HL-60/S4 treated with retinoic acid at 250 ng/mL for 4 days and 3 days (cell line): ENCODE measurements at regions not wholly inside any gene's neighbourhood (a gene's known extent, or its start where the extent isn't known, plus 50 kb on each side); places are given as distances from the start of the nearest gene placed in this dataset.

ENCODE experiments used
- in situ Hi-C: fragments of 300-500 bp; cut with MboI; formaldehyde crosslinking; loops from 2 replicates; pipeline ENCODE4 v1.7.0; 2022; ENCODE audit warnings: low sequenced_read_pairs

DNA sequence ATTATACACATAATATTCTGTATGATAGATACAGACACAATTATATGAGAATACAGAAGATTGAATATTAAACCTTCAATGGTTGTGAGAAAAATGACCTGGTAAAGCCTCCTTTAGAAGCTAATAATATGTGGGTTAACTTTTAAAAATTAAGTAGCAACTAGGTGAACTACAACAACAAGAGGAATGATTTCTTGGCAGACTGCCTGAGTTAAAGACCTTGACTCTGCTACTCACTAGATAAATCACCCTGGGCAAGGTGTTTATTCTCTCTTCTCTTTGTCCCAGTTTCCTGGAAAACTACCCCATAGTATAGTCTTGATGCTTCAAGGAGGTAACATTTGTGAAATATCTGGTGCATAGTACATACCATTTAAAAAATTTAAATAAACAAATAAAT, 519.6 kb upstream of the TENM4 start:
- in situ Hi-C loops: no loop called here

DNA sequence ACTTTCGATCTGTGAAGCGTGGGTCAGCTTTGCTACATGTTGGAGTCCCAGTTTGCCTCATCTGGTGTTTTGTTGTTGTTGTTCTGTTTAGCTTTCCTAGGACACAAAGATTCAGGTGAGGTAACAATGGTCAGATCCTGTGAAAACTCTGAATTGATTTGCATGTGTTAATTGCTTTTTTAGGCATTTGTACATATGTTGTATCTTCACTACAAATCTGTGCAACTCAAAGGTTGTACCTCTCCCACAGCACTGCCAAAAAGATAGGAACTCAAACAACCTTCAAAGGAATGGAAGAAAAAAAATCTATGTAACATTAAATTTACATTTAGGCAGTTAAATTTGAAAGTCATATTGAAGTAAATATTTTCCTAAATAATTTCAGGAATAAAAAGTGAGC, 518.5 kb upstream of the TENM4 start:
- in situ Hi-C loops: no loop called here

DNA sequence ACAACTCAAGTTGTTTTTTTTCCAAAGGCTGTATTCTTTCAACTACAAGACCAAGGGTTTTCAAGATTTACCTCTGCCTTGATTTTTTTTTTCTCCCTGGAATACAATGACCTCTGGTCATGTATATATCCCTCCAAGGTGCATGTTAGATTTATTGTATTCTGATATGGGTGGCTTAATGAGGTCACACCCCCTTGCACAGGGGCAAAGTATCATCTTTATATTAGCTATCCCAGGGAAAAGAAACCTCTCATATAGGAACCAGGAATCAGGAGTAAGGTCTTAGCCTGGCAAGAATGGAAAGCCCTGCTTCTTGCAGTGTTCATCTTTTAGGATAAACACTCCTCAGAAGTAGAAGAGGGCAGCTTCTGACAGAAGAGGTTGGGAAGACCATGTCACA, 516.9 kb upstream of the TENM4 start:
- in situ Hi-C loops: no loop called here

DNA sequence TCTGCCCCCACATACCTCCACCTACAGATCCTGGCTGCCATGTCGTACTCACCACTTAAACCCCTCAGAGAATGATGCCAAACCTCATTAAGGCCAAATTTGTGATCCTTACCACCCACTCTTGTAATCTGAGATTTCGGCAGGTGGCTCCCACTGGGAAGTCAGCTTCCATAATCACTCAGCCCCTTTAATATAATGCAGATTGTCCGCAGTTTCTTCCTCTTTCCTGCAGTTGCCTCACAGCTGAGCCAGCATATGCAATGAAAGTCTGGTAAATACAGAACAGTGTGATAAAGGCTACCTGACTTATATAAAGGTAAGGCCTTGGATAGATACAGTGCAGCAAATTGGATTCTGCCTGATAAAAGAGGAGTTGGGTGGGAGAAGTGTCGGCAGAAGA, 515.2 kb upstream of the TENM4 start:
- in situ Hi-C loops: no loop called here

DNA sequence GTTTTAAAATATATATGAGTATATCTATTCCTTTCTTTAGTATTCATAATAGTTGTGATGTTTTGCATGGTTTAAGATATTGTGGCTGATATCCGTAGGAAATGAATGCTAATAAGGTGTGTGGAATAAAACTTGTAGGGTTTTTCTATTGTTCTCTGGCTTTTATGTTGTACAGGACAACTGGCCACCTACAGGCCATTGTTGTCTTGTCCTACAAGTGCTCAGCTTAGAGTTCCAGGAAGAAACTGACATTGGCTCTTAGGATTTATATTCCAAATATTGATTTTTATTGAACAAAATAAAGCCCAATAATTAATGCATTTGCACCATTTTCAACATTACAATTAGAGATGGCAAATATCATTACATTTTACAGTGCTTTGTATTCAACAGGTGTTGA, 512.8 kb upstream of the TENM4 start:
- in situ Hi-C loops: no loop called here

DNA sequence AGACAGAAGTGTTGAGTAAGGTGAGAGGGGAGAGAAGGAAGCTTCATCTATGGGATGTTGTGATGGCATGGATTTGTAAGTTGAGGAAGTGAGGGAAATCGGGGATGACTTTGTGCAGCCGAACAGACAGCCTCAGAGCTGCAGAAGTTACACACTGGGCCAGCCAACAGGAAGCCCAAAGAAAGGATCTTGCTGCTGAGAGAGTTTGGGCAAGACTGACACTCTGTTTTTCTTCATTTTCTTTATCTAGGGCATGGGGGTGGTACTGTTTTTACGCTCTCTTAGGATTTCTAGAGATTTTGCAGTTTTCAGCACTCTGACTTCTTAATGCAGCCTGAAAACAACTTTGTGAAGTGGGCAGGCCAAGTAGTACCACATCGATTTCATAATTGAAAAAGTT, 509.9 kb upstream of the TENM4 start:
- in situ Hi-C loops: no loop called here

DNA sequence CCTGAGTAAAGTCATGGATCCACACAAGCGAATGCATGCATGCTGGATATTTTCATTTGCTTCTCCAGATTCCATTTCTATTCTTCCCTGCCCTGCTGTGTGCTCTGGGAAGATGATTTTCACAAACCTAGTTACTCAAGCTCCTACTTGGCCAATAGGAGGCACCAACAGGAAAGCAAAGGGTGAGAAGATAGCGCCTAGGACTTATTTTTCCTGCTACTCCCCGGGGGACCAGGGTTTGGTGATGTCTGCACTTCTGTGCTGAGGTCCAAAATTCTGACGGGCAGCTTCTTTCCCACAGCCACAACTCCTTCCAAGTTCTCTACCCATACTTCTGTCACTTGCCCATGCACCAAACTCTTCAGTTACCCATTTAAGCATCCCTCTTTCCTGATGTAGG, 509.3 kb upstream of the TENM4 start:
- in situ Hi-C loops: no loop called here

DNA sequence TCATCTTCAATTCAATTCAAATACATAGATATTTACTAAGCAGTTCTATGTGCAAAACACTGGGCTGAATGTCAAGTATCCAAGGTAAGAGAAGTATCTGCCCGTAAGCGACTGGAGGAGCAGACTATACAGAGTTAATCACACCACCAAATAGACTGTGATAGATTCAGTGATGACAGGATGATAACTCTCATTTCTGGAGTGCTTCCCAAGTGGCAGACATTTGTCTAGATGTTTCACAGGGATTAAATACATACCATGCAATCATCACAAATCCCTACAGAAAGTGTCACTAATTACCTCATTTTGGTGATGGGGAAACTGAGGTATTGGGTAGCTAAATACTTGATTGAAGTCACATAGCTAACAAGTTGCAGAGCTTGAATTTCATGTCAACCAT, 508.7 kb upstream of the TENM4 start:
- in situ Hi-C loops: no loop called here

DNA sequence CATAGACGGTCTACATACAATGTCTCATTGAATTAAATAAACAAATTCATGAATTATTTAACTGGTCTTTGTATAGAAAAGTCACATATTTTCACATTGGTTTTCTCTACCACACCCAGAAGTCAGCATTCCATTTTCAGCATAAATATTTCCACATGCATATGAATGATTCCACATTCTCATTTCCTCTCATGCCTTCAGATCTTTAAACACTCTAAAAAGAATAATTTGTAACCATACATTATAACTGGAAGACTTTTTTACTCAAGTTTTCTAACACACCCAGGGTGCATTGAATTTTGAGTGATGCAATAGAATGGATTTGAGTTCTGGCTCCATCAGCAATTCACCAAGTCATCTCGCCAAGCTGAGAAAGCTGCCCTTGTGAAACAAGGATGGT, 501.8 kb upstream of the TENM4 start:
- in situ Hi-C loops: no loop called here

DNA sequence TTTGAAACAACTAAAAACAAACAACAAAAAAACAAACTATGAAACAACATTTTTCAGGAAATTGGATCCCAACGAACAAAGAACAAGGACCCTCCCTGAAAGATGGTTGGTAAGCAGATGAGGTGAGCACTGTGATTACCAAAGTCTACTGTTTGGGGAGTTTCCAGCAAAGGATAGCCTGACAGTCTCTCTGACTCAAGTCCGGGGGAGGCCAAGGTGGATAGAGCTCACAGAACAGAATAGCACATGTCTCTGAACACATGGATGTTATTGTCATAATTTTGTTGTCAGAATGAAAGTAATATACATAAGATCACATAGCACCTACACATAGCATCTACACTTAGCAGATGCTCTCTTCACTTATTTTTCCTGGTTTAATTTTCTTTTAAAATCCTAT, 501.3 kb upstream of the TENM4 start:
- in situ Hi-C loops: no loop called here

DNA sequence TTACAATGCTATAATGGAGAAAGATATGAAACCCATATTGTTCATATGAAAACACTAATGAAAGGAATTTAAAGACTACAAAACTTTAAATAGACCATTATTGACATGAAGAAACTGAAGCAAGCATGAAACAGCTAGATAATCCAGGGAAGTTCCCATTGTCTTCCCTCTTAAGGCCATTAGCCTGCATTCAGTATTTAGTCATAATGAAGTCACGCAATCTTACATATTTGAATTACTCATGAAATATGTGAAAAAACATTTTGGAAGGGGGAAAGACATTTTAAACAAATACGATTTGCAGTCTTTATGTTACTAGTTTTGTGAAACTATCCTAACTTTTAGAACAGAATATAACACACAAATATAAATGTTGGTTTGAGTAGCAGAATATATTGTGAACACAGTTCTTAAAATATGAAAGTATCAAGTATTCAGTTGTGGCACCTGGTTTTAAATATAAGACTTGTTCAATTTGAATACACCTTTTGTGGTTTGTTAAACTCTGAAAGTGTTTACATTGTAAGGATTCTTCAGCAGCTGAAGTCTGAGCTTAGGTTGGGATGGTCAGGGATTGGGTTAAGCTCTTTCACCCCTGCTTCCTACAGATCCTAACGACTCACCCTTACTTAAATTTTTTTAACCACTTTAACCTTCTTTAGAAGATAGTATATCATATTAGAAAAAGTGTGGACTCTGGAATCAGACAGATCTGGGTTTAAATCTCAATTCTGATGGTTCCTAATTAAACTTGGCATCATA, 500.3 kb upstream of the TENM4 start:
- in situ Hi-C loops: no loop called here

DNA sequence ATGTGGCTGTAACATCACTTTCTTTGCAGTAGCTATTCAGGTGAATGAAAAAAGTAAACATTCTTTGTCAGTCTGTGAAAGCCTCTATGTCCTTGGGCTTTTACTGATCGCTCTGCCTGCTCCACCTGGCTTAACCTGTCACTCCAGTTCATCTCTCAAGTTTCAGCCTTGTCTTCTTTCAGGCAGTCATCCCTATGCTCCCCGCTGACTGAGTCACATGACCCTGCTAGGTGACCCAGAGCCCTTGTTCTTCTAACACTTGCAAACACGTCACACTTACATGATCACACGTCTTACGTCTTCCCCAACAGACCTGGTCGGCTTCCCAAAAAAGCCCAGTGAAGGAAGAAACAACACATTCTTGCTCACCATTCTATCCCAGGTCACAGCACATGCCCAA, 499.3 kb upstream of the TENM4 start:
- in situ Hi-C loops: no loop called here

DNA sequence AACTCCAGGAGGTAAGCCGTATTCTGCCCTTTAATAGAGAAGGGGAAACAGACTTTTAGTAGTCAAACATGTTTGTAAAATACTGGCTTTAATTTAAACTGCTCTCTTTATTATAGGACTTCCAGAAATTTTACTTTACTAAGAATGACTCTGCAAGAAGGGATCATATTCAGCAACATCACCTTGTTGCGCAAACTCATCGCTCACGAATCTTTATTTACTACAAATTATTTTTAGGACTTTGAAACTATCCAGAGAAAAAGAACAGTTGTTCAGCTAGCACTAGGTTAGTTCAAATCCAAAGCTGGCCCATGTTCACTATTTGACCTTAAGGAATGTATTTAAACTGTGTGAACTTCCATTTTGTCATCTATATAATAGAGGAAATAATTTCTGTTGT, 498.3 kb upstream of the TENM4 start:
- in situ Hi-C loops: no loop called here

DNA sequence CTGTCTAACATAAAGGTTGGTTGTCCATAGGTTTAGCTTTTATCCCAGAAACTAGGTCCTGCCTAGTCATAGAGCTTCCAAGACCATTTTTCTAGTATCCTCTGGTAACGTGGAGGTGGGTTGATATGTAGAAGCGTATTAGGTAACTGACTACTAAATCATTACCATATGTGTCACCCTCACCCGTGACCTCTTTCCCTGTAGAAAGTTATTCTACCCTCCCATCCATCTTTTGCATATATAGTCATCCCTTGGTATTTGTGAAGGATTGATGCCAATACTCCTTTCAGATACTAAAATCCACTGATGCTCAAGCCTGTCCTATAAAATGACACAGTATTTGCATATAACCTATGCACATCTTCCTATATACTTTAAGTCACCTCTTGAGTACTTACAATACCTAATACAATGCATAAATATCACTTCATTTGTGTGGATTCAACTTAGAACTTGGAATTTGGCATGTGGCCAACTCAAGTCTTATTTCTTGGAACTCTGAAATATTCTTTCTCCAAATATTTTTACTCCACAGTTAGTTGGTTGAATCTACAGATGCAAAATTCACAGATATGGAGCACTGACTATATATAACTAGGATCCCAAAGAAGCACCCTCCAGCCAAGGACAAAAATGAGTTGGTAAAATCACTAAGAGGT, 497.0 kb upstream of the TENM4 start:
- in situ Hi-C loops: no loop called here

DNA sequence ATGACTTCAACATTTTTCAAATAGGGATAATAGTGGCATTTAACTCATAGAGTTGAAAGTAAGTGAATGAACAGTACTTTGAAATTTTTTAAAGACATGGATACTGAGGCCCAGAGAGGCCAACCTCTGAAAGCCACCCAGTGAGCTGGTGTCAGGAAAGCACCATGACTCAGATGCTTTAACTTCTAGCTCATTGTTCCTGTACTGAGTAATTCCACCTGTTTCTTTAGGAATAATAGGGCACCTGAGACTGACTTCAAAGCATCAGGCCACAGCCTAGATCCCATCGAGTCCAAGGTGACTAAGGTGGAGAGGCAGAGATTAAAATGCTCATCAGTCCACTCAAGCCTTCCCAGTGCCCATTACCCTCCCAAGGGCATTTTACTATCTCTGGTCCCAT, 491.8 kb upstream of the TENM4 start:
- in situ Hi-C loops: no loop called here

DNA sequence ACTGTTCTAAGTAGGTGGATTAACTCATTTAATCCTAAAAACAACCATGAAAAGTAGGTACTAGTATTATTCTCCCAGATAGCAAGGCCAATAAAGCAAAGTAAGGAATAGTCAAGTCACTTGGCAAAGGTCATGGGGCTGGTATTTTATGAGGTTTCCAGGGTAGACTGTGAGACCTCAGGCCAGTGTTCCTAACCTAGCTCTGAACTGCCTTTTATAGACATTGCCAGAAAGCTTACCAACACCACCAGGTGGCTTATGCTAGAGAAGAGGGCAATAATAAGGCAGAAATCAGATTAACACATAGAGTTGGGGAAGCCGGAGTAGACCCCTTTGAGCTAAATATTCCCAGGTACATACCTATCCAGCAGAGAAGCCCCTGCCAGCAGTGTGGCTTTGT, 490.9 kb upstream of the TENM4 start:
- in situ Hi-C loops: no loop called here

DNA sequence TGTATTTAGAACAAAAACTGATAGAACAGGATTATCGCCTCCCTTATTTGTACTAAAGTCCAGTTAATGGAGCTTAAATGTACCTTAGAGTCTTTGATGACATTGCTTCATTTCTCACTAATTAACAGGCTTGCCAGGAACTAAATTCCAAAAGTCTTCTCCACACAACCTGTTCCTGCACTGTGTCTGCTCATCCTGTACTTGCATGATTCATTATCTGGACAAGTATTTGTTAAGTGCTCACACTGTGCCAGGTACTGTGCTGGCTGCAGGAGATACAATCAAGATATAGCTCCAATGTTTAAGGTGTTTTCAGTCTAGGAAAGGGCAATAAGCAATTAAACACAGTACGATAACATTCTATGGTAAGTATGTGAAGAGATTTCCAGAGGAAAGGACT, 485.9 kb upstream of the TENM4 start:
- in situ Hi-C loops: no loop called here

DNA sequence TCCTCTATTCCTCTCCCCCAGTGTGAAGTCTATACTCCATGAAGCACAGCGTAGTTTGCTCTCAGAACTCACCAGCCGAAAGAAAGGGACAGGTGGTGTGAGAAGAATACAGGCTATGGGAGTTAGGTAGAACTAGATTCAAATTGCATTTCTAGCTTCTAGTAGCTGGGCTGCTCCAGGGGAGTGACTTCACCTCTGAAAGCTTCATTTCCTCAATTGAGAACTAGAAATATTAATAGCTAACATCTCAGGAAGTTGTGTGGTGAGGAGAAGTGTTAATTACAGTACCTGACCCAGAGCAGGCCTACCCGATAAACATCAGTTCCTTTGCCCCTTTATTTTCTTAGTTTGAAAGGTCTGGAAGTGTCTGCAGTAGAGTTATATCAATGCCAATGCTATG, 484.7 kb upstream of the TENM4 start:
- in situ Hi-C loops: no loop called here

DNA sequence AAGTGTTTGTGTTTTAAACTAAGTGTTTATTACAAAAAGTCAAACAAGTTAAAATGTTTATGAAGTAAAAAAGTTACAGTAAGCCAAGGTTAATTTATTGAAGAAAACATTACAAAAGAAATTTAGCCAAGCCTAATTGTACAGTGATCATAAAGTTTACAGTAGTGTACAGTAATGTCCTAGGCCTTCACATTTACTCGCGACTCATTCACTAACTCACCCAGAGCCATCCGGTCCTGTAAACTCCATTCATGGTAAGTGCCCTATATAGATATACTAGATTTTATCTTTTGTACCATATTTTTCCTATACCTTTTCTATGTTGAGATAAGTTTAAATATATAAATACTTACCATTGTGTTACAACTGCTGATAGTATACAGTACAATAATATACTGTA, 481.8 kb upstream of the TENM4 start:
- in situ Hi-C loops: no loop called here

DNA sequence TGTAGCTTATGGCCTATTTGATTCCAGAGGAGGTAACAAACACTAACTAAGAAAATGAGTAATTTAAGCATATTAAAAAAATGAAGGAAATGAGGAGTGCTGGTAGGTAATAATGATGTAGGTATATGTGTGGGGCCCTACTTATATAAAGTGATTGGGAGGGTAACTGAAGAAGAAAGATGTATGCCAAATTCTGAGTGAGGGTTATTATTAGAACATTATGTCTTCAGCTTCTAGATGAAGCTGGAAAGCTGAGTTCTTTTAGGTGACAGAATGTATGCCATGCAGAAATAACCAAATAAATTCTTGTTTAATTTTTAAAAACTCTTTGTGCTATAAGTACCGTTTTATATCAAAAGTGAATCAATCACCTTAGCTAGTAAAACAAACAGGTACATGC, 479.6 kb upstream of the TENM4 start:
- in situ Hi-C loops: no loop called here

DNA sequence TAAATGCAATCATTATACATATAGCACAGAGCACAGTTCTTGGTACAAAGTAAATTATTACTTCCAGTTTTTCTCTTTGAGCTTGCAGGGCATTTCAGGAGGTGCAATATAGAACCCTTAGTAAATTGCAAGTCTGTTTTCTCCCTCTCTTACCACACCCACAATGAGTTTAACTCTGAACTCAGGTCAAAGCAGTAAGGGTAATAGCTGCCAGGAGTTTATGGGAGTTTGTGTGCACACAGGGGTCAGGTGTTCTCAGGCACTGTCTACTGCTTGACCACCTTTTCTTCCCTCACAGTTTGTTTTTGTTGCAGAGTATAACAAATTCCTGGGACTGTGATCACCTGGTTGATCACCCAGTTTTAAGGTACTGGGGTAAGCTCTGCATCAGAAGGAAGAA, 478.5 kb upstream of the TENM4 start:
- in situ Hi-C loops: no loop called here

DNA sequence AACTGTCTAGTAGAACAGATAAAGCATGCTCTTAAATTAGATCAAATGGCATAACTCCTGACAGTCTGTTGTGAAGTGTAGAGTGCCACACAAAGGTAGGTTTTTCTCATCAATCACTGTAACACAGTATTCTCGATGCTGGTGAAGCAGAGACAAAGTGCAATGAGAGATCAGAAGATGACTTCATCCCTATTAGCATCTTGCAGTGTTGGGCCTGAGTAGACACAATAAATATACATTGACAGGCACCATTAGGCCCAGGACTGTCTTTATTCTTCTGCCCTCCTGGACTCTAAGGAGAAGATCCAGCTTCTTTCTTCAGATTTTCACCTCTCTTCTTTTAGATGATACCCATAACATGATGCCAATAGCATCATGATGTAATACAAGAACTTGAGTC, 478.0 kb upstream of the TENM4 start:
- in situ Hi-C loops: no loop called here

DNA sequence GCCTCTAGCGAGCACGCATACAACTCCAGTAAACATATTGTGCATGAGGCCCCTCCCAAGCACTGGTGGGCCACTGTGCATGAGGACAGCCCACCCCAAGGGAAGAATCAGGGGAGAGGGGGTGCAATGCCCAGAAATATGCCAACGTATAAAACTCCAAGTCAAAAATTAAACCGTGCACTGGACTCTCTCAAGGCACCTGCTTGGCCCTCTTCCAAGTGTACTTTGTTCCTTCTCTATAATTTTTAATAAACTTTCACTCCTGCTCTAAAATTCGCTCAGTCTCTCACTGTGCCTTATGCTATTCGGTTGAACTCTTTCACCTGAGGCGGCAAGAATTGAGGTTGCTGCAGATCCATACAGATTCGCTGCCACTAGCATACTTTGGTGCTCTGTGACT, 465.3 kb upstream of the TENM4 start:
- in situ Hi-C loops: no loop called here
